ENCODE measurements at regions not wholly inside any gene's neighbourhood (a gene's known extent, or its start where the extent isn't known, plus 50 kb on each side); places are given as distances from the start of the nearest gene placed in this dataset.

DNA sequence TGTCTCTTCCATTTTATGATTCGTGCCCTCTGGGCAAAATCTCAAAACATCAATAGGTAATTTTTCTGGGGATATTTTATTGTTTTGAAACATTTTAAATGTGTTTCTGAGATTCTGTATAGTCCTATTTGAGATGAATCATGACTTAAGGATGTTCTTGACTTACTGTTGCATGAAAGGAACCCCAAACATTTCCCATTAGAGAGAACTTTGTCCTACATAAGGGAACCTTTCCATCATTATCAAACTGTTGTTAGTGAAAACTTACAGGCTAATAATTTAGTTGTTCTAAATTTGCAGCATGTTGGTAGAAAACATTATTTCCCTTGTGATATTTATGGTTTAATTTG is 523.3 kb downstream of the PPARGC1A start:
- Histone ChIP-seq H3K9me3 (ENCODE audit: control insufficient read depth, low read length) (no peaks in the 10 kb centered on the region), H3K4me1 (ENCODE audit: control insufficient read depth, insufficient read depth, low read length) (peaks cover 15% of the 10 kb centered on the region), H3K9ac (ENCODE audit: low read length) (no peak overlapping the region), H3K27me3 (replicated peaks; ENCODE audit: control insufficient read depth, insufficient read depth, low read length) (no peaks in the 10 kb centered on the region), H3K36me3 (ENCODE audit: control insufficient read depth, insufficient read depth, low read length, severe bottlenecking) (no peaks in the 10 kb centered on the region), H3K4me3 (ENCODE audit: low read length) (no peak overlapping the region)
- no peak for DNase-seq (ENCODE audit: low read depth)

DNA sequence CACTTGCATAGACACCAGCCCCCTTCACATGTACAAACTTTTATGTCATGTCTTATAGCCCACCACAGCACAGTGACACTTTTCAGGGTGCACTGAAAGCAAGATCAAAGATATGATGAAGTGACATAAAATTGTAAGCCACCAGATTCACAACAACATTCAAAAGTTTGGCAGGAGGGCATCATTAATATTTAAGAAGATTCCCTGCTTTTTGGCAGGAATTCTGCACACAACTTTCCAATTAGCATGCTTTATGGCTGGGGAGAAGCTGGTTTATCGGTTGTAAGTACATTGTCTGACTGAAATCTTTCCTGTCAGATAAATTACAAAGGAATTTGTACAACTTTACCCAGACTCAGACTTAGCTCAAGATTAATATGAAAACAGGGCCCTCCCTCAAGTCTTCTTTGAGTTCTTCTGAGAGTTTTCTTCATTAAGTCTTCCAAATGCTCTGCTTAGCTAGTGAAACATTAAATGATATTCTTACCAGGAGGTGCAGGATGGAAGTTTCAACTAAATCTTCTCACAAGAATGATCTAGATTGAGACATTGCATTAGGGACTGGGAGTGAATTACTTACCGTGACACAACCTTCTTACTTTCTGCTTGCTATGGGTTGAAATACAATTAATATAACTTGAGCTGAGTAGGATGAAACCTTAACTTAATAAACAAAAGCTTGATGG is 523.8 kb downstream of the PPARGC1A start:
- Histone ChIP-seq H3K4me1 (ENCODE audit: control insufficient read depth, insufficient read depth, low read length) (peaks cover 15% of the 10 kb centered on the region), H3K27me3 (replicated peaks; ENCODE audit: control insufficient read depth, insufficient read depth, low read length) (no peaks in the 10 kb centered on the region), H3K9me3 (ENCODE audit: control insufficient read depth, low read length) (no peaks in the 10 kb centered on the region), H3K36me3 (ENCODE audit: control insufficient read depth, insufficient read depth, low read length, severe bottlenecking) (no peaks in the 10 kb centered on the region), H3K9ac (ENCODE audit: low read length) (no peak overlapping the region), H3K4me3 (ENCODE audit: low read length) (no peak overlapping the region)
- DNase-seq (ENCODE audit: low read depth), result no peak

DNA sequence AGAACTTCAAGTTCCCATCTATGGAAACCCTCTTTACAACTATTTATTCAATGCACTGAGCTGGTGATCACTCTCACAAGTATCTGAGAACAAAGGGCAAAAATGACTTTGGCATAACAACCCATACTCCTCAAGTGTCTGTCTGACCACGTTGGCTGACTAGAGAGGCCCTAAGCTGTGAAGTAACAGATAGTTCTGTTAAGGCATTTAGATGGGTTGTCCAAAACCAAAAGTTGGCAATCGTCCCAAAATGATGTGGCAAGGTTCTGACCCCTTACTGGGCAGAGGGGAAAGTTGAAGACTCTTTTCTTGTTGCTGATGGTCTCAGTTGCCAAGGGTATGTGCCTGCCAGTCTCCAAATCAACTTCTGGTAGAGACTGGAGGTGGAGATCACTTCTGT is 524.8 kb downstream of the PPARGC1A start:
- no peak for DNase-seq (ENCODE audit: low read depth)
- Histone ChIP-seq H3K4me3 (ENCODE audit: low read length) (no peak overlapping the region), H3K36me3 (ENCODE audit: control insufficient read depth, insufficient read depth, low read length, severe bottlenecking) (no peaks in the 10 kb centered on the region), H3K4me1 (ENCODE audit: control insufficient read depth, insufficient read depth, low read length) (peaks cover 15% of the 10 kb centered on the region), H3K9me3 (ENCODE audit: control insufficient read depth, low read length) (no peaks in the 10 kb centered on the region), H3K27me3 (replicated peaks; ENCODE audit: control insufficient read depth, insufficient read depth, low read length) (no peaks in the 10 kb centered on the region), H3K9ac (ENCODE audit: low read length) (no peak overlapping the region)

DNA sequence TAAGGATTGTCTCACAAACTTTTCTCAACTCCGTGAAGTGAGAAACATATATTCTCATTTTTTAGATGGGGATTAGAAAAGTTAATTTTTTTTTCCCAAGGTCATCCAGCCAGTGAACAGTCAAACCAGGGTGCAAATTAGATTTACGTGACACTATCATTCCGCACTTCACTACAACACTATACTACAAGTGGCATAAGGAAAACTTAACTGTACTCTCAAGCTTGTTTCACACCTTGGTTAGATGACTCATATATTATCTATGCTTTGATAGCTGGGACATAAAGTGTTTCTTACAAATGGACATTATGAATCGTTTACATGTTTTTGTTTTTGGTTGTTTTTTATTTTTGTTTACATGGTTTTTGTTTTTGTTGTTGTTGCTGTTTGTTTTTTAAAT is 525.7 kb downstream of the PPARGC1A start:
- H3K27me3 ChIP-seq (replicated peaks; ENCODE audit: control insufficient read depth, insufficient read depth, low read length), result no peaks in the 10 kb centered on the region
- no peaks in the 10 kb centered on the region for H3K36me3 ChIP-seq (ENCODE audit: control insufficient read depth, insufficient read depth, low read length, severe bottlenecking)
- H3K4me3 ChIP-seq (ENCODE audit: low read length), result no peak overlapping the region
- H3K4me1 ChIP-seq (ENCODE audit: control insufficient read depth, insufficient read depth, low read length), result peaks cover 15% of the 10 kb centered on the region
- H3K9me3 ChIP-seq (ENCODE audit: control insufficient read depth, low read length), result no peaks in the 10 kb centered on the region
- H3K9ac ChIP-seq (ENCODE audit: low read length), result no peak overlapping the region
- DNase-seq (ENCODE audit: low read depth), result no peak

GRCh38 chr4:23361453-23361852 is 528.4 kb downstream of the PPARGC1A start:
- no peak for DNase-seq (ENCODE audit: low read depth)
- Histone ChIP-seq H3K4me3 (ENCODE audit: low read length) (no peak overlapping the region), H3K4me1 (ENCODE audit: control insufficient read depth, insufficient read depth, low read length) (peaks cover 15% of the 10 kb centered on the region), H3K27me3 (replicated peaks; ENCODE audit: control insufficient read depth, insufficient read depth, low read length) (no peaks in the 10 kb centered on the region), H3K9ac (ENCODE audit: low read length) (no peak overlapping the region), H3K9me3 (ENCODE audit: control insufficient read depth, low read length) (no peaks in the 10 kb centered on the region), H3K36me3 (ENCODE audit: control insufficient read depth, insufficient read depth, low read length, severe bottlenecking) (no peaks in the 10 kb centered on the region)

- H3K4me3 ChIP-seq (ENCODE audit: low read length), result no peak overlapping the region
- H3K4me1 ChIP-seq (ENCODE audit: control insufficient read depth, insufficient read depth, low read length), result peaks cover 9% of the 10 kb centered on the region
- no peak overlapping the region for H3K9ac ChIP-seq (ENCODE audit: low read length)
- H3K27me3 ChIP-seq (replicated peaks; ENCODE audit: control insufficient read depth, insufficient read depth, low read length), result no peaks in the 10 kb centered on the region
- DNase-seq (ENCODE audit: low read depth), result no peak
- no peaks in the 10 kb centered on the region for H3K9me3 ChIP-seq (ENCODE audit: control insufficient read depth, low read length)
- H3K36me3 ChIP-seq (ENCODE audit: control insufficient read depth, insufficient read depth, low read length, severe bottlenecking), result no peaks in the 10 kb centered on the region
Measured at GRCh38 chr4:23360718-23361117, 529.1 kb downstream of the PPARGC1A start.

DNA sequence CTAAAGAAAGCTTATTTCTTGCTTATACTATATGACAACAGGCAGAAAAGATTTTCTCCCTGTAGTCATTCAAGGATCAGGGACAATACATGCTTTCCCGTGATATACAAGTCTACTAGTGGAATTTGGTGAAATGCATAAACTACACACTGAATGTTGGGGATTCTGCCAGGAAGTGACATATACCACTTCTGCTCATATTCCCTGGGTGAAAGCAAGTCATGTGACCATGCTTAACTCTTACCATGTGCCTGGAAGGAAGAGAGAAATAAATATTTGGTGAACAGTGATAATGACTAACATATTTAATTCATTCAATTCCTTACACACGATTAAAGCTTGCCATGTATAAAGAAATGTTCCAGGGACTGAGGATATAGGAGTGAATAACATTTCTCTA is 534.6 kb downstream of the PPARGC1A start:
- no peak overlapping the region for H3K9ac ChIP-seq (ENCODE audit: low read length)
- H3K4me1 ChIP-seq (ENCODE audit: control insufficient read depth, insufficient read depth, low read length), result no peaks in the 10 kb centered on the region
- no peaks in the 10 kb centered on the region for H3K27me3 ChIP-seq (replicated peaks; ENCODE audit: control insufficient read depth, insufficient read depth, low read length)
- no peak for DNase-seq (ENCODE audit: low read depth)
- H3K36me3 ChIP-seq (ENCODE audit: control insufficient read depth, insufficient read depth, low read length, severe bottlenecking), result no peaks in the 10 kb centered on the region
- no peak overlapping the region for H3K4me3 ChIP-seq (ENCODE audit: low read length)
- H3K9me3 ChIP-seq (ENCODE audit: control insufficient read depth, low read length), result no peaks in the 10 kb centered on the region

DNA sequence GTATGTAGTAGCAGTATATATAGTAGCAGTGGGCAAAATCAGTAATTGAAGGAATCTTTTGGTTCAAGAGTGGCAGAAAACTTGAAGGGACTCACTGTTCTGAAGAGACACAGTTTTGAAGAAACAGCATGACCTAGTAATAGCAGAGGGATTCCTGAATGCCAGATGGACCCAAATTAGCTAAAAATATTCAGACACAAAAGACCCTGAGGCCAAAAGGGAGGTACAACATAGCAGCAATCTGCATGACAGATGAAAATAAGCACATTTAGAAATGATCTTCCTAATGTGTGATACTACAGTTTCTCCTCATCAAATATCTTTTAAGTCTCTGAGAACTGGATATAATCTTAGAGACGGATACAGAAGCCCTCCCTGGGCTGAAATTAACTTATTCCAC is 536.6 kb downstream of the PPARGC1A start:
- no peaks in the 10 kb centered on the region for H3K27me3 ChIP-seq (replicated peaks; ENCODE audit: control insufficient read depth, insufficient read depth, low read length)
- no peak overlapping the region for H3K4me3 ChIP-seq (ENCODE audit: low read length)
- H3K36me3 ChIP-seq (ENCODE audit: control insufficient read depth, insufficient read depth, low read length, severe bottlenecking), result no peaks in the 10 kb centered on the region
- H3K4me1 ChIP-seq (ENCODE audit: control insufficient read depth, insufficient read depth, low read length), result no peaks in the 10 kb centered on the region
- no peak overlapping the region for H3K9ac ChIP-seq (ENCODE audit: low read length)
- no peak for DNase-seq (ENCODE audit: low read depth)
- no peaks in the 10 kb centered on the region for H3K9me3 ChIP-seq (ENCODE audit: control insufficient read depth, low read length)

- Histone ChIP-seq H3K27me3 (replicated peaks; ENCODE audit: control insufficient read depth, insufficient read depth, low read length) (no peaks in the 10 kb centered on the region), H3K9ac (ENCODE audit: low read length) (no peak overlapping the region), H3K4me3 (ENCODE audit: low read length) (no peak overlapping the region), H3K9me3 (ENCODE audit: control insufficient read depth, low read length) (no peaks in the 10 kb centered on the region), H3K4me1 (ENCODE audit: control insufficient read depth, insufficient read depth, low read length) (no peaks in the 10 kb centered on the region), H3K36me3 (ENCODE audit: control insufficient read depth, insufficient read depth, low read length, severe bottlenecking) (no peaks in the 10 kb centered on the region)
- DNase-seq (ENCODE audit: low read depth), result no peak
Measured at GRCh38 chr4:23348789-23349498, 540.9 kb downstream of the PPARGC1A start.

DNA sequence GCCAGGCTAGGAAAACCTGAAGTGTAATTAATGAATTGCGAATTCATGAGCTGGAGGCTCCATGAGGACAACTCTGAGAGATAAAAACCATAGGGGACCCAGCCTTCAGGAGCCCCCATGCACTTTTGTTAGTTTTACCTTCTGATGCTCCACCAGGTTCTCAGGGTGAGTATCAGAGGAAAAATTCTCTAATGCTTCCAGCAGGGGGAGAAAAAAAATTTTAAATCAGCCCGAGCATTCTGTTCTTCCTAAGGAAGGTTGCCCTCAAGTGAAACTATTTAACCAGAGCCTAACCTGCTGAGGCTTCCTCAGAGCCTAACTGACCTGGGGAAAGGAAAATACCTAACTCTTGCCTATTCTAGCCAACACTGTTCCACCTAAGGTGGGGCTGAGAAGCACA is 552.6 kb downstream of the PPARGC1A start:
- Histone ChIP-seq H3K4me3 (ENCODE audit: low read length) (no peak overlapping the region), H3K36me3 (ENCODE audit: control insufficient read depth, insufficient read depth, low read length, severe bottlenecking) (no peaks in the 10 kb centered on the region), H3K9me3 (ENCODE audit: control insufficient read depth, low read length) (no peaks in the 10 kb centered on the region), H3K27me3 (replicated peaks; ENCODE audit: control insufficient read depth, insufficient read depth, low read length) (no peaks in the 10 kb centered on the region), H3K4me1 (ENCODE audit: control insufficient read depth, insufficient read depth, low read length) (peaks cover 16% of the 10 kb centered on the region), H3K9ac (ENCODE audit: low read length) (no peak overlapping the region)
- no peak for DNase-seq (ENCODE audit: low read depth)

DNA sequence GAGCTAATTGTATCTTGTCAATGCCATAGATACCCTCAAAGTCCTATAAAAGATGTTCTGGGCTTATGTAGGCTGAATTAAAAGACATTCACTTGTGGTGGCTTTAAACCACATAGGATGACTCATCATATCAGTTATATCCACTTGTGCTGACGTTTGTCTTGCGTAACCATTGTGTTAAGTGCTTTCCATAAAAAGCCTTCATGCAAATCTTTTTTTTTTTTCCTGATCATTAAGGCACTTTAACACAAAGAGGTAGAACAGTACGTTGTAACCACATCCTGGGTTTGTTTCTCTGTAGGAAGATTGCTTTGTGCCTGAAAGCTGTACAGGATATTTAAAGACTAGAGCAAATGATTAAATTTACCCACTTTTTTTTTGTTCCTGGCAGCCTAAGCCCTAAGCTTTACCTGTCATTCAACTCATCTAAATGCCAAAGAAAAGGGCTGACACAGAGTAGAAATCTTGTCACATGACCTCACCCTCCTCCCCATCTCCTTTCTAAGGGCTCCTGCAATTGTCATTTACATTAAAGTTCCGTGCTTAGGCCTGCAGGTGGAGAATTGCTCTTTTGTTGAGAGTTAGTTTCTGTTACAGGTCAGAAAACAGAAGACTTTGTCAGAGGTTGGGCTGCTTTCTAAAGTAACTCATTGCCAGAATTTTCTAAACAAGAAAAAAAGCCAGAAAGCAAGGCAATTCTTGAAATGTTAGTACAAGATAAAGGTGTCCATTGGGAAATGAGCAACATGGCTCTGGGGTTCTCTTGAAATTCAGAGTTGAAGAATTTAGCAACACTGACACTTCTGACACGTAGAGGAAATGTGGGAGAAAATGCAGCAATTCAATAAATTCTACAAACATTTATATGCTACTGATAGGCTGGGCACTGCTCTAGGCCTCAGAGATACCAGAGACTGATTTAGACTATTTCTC is 555.6 kb downstream of the PPARGC1A start:
- no peak for DNase-seq (ENCODE audit: low read depth)

More for the DNA sequence above, 555.6 kb downstream of the PPARGC1A start:
- Histone ChIP-seq H3K36me3 (ENCODE audit: control insufficient read depth, insufficient read depth, low read length, severe bottlenecking) (no peaks in the 10 kb centered on the region), H3K27me3 (replicated peaks; ENCODE audit: control insufficient read depth, insufficient read depth, low read length) (no peaks in the 10 kb centered on the region), H3K9ac (ENCODE audit: low read length) (no peak overlapping the region), H3K4me3 (ENCODE audit: low read length) (no peak overlapping the region), H3K4me1 (ENCODE audit: control insufficient read depth, insufficient read depth, low read length) (peaks cover 16% of the 10 kb centered on the region), H3K9me3 (ENCODE audit: control insufficient read depth, low read length) (no peaks in the 10 kb centered on the region)
